K562 (cell line): ENCODE measurements at regions not wholly inside any gene's neighbourhood (a gene's known extent, or its start where the extent isn't known, plus 50 kb on each side); places are given as distances from the start of the nearest gene placed in this dataset.

ENCODE experiments used
- ATAC-seq: fragments of 200-7000 bp; cut with Tn5 transposase; 3 replicates; pipeline ENCODE4 v1.9.1; 2020; ENCODE audit warnings: moderate library complexity
- BruUV-seq: library from RNA; stranded (reverse); fragments of 400-500 nt; replicated peaks from 2 replicates; lab custom pipeline; 2021; lab: Mats Ljungman, UMichigan
- CTCF ChIA-PET: fragments of 300-600 bp; formaldehyde crosslinking; extraction: SDS; loops from one replicate; lab custom pipeline; 2021; ENCODE audit warnings: low intra/inter-chr PET ratio; lab: Yijun Ruan, JAX
- POLR2A ChIA-PET: fragments of 300-600, 350-650 bp; sonication (Branson Sonifier 250); formaldehyde crosslinking; extraction: SDS; loops from one replicate; lab custom pipeline; 2021; ENCODE audit warnings: antibody characterized with exemption, inconsistent platforms; lab: Yijun Ruan, JAX
- DNase-seq, 4 experiments: peaks; one replicate each; pipeline versions ENCODE4 v3.0.0 to v3.0.0-alpha.2; 2011 to 2018; ENCODE audit warnings: low spot score in 3 of 4, mixed read lengths in 3 of 4; ENCODE audit errors: extremely low read depth in 1 of 4
- FAIRE-seq: peaks from 2 replicates; lab custom pipeline; 2011; peaks lifted over from hg19 to GRCh38; lab: Jason Lieb, UNC
- H2AFZ ChIP-seq: 2 replicates; pipeline ENCODE4 v1.6.0; 2011; ENCODE audit warnings: low read depth, low read length, control low read depth, inconsistent platforms
- H3K27ac ChIP-seq: fragments of 200-600 bp; 3 replicates; pipeline ENCODE4 v1.8.0; 2011; ENCODE audit warnings: low read depth, mild to moderate bottlenecking, control low read depth, inconsistent platforms, low read length, moderate library complexity, mixed read lengths; ENCODE audit errors: extremely low read depth
- H3K27me3 ChIP-seq, 2 experiments: fragments of 300-600 bp in 1 of 2; 2 replicates in 1 of 2; 3 replicates in 1 of 2; pipeline versions ENCODE4 v1.6.0 to v1.8.0; 2011; ENCODE audit warnings: inconsistent platforms in 2 of 2, low read length in 2 of 2, mild to moderate bottlenecking in 1 of 2, mixed read lengths in 1 of 2, moderate library complexity in 1 of 2; ENCODE audit not compliant: control insufficient read depth in 2 of 2, insufficient read depth in 2 of 2
- H3K36me3 ChIP-seq: fragments of 300-600 bp; 3 replicates; pipeline ENCODE4 v1.8.0; 2011; ENCODE audit warnings: mild to moderate bottlenecking, low read length, inconsistent platforms; ENCODE audit not compliant: control insufficient read depth, insufficient read depth
- H3K4me1 ChIP-seq, 2 experiments: fragments of 200-600 bp in 1 of 2; replicated peaks in 1 of 2; 2 replicates in 1 of 2; 3 replicates in 1 of 2; pipeline versions ENCODE4 v1.5.1 to v1.8.0; 2011; ENCODE audit warnings: inconsistent platforms in 2 of 2, low read length in 2 of 2, mild to moderate bottlenecking in 1 of 2, mixed read lengths in 1 of 2, moderate library complexity in 1 of 2; ENCODE audit not compliant: control insufficient read depth in 2 of 2, insufficient read depth in 2 of 2
- H3K4me2 ChIP-seq: 2 replicates; pipeline ENCODE4 v1.6.1; 2011; ENCODE audit warnings: low read length, control low read depth, inconsistent platforms, mixed read lengths; ENCODE audit not compliant: insufficient read depth
- H3K4me3 ChIP-seq: fragments of 200-600 bp; sonication (generic), shearing (Covaris generic); 2 replicates; pipeline ENCODE4 v1.5.1; 2016; ENCODE audit warnings: control low read depth, inconsistent platforms
- H3K79me2 ChIP-seq: fragments of 200-600 bp; 3 replicates; pipeline ENCODE4 v1.8.0; 2011; ENCODE audit warnings: low read length, inconsistent platforms; ENCODE audit not compliant: control insufficient read depth, insufficient read depth
- H3K9ac ChIP-seq, 2 experiments: 2 replicates each; pipeline versions ENCODE4 v1.6.0 to v1.6.1; 2011; ENCODE audit warnings: low read depth in 2 of 2, low read length in 2 of 2, control low read depth in 1 of 2, inconsistent platforms in 1 of 2, mild to moderate bottlenecking in 1 of 2, mixed read lengths in 1 of 2; ENCODE audit not compliant: insufficient read depth in 1 of 2
- H3K9me1 ChIP-seq: one replicate; pipeline ENCODE4 v1.6.0; 2011; ENCODE audit warnings: inconsistent platforms, mild to moderate bottlenecking, low read length, moderate library complexity; ENCODE audit not compliant: control insufficient read depth, insufficient read depth
- H3K9me3 ChIP-seq: replicated peaks from 2 replicates; pipeline ENCODE4 v1.5.1; 2011; ENCODE audit warnings: low read depth, low read length, inconsistent platforms; ENCODE audit not compliant: control insufficient read depth, insufficient read depth
- H4K20me1 ChIP-seq: replicated peaks from 2 replicates; pipeline ENCODE4 v1.6.1; 2011; ENCODE audit warnings: low read length, inconsistent platforms, mixed read lengths; ENCODE audit not compliant: control insufficient read depth, insufficient read depth
- BHLHE40 ChIP-seq: IDR thresholded peaks from 2 replicates; pipeline ENCODE4 v1.6.1; 2011; ENCODE audit warnings: low read length, improper control_type of control experiment
- ETV5 ChIP-seq: sonication (generic); formaldehyde crosslinking; IDR thresholded peaks from 2 replicates; pipeline ENCODE4 v1.4.0; 2020; ENCODE audit warnings: low read depth, mild to moderate bottlenecking, missing genetic modification reagents
- KLF13 ChIP-seq: fragments of 450-650 bp; IDR thresholded peaks from 2 replicates; pipeline ENCODE4 v1.6.1; 2016; ENCODE audit warnings: missing genetic modification characterization, low read depth, mild to moderate bottlenecking, missing compliant biosample characterization, moderate library complexity, borderline replicate concordance
- ZBTB7A ChIP-seq: IDR thresholded peaks from 2 replicates; pipeline ENCODE4 v1.6.1; 2011; ENCODE audit warnings: low read depth, mild to moderate bottlenecking, low read length, moderate library complexity, borderline replicate concordance; ENCODE audit not compliant: control insufficient read depth
- WGBS: fragments of 100-300 bp; shearing (Covaris generic); methylation state at CpG from one replicate; pipeline ENCODE4 v1.1.6; 2016; ENCODE audit warnings: low coverage, mixed read lengths; ENCODE audit not compliant: insufficient coverage; ENCODE audit errors: missing lambda C conversion rate; 5-methylcytosine and 5-hydroxymethylcytosine counted together
- in situ Hi-C: fragments of 300-500 bp; cut with MboI; formaldehyde crosslinking; loops from 4 replicates; pipeline ENCODE4 v1.15.0; 2018; ENCODE audit warnings: inconsistent platforms, mixed read lengths
- intact Hi-C: fragments of 100-400 bp; cut with micrococcal nuclease; formaldehyde crosslinking; loops from 2 replicates; pipeline ENCODE4 v1.14.2; 2022
- TF ChIP-seq, protein P1 (sequence below): fragments of 200-400 bp; formaldehyde crosslinking; IDR thresholded peaks from 2 replicates; pipeline ENCODE4 v1.6.1; 2017; ENCODE audit warnings: mild to moderate bottlenecking, low read depth, low read length, moderate library complexity
- TF ChIP-seq, protein P2 (sequence below): sonication (generic); formaldehyde crosslinking; IDR thresholded peaks from 2 replicates; pipeline ENCODE4 v1.8.0; 2022; ENCODE audit warnings: mild to moderate bottlenecking, missing genetic modification reagents
- TF ChIP-seq, protein P3 (sequence below): fragments of 250-450 bp; sonication (Bioruptor Pico); IDR thresholded peaks from 2 replicates; pipeline ENCODE4 v1.9.0; 2021; ENCODE audit warnings: mild to moderate bottlenecking, inconsistent platforms
- TF ChIP-seq, protein P4 (sequence below): sonication (generic); formaldehyde crosslinking; IDR thresholded peaks from 2 replicates; pipeline ENCODE4 v1.8.1; 2023; ENCODE audit warnings: mild to moderate bottlenecking, missing genetic modification reagents

DNA sequence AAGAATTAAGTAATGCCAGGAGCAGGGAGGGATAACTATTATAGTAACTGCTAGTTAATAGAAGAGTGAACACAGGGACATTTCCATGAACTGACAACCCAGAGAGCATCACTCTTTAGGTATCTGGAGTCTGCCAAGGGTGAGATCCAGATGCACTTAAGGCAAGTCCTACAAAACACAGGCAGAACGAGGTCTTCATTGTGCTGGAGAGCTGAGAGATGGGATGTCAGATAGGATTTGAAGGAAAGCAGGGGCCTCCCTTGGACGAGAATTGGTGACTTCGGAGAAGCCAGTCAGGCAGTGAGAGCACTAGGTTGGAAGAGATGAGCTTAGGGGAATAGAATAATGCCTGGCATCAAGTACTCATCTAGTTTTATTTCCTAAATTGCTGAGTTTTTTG, 684.5 kb downstream of the GATA3 start (continued):
- TF ChIP-seq, protein P1, sequence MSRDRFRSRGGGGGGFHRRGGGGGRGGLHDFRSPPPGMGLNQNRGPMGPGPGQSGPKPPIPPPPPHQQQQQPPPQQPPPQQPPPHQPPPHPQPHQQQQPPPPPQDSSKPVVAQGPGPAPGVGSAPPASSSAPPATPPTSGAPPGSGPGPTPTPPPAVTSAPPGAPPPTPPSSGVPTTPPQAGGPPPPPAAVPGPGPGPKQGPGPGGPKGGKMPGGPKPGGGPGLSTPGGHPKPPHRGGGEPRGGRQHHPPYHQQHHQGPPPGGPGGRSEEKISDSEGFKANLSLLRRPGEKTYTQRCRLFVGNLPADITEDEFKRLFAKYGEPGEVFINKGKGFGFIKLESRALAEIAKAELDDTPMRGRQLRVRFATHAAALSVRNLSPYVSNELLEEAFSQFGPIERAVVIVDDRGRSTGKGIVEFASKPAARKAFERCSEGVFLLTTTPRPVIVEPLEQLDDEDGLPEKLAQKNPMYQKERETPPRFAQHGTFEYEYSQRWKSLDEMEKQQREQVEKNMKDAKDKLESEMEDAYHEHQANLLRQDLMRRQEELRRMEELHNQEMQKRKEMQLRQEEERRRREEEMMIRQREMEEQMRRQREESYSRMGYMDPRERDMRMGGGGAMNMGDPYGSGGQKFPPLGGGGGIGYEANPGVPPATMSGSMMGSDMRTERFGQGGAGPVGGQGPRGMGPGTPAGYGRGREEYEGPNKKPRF: no peak
- TF ChIP-seq BHLHE40: no peak
- TF ChIP-seq KLF13: no peak
- no peak for TF ChIP-seq ZBTB7A
- TF ChIP-seq, protein P2, sequence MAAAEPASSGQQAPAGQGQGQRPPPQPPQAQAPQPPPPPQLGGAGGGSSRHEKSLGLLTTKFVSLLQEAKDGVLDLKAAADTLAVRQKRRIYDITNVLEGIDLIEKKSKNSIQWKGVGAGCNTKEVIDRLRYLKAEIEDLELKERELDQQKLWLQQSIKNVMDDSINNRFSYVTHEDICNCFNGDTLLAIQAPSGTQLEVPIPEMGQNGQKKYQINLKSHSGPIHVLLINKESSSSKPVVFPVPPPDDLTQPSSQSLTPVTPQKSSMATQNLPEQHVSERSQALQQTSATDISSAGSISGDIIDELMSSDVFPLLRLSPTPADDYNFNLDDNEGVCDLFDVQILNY (CRISPR knock-in tag): no peak
- TF ChIP-seq, all 486 proteins: peak for 0

DNA sequence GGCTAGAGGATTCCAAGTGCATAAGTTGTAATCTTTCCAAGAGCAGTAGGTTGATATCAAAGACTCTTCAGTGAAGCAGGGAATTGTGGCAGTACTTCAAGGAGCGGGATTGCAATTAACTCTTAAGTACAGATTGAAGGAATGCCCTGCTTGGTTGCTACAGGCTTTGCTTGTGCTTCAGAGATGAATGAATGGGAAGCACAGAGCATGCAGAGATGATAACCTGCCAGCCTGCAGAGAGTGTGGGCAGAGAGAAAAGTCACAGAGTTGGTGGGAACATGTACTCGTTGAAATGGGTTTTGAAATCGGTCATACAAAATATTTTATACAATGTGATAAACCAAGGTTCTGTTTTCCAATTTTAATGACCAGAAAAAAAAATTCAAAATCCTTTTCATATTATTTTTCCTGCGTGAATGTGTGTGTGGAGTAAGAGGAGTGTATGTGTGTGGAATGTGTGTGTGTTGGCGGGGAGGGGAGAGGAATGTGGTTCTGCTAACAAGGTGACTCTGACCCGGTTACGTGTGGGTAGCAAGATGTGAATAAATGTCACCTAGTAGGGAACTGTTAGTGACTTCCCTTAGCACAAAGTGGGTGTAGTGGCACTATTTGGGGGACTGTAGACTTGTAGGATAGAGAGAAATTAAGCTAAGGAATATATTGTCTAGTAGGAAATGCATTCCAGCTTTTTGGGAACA, 697.8 kb downstream of the GATA3 start:
- H3K9me3 ChIP-seq: no peaks in the 10 kb centered on the region
- in situ Hi-C loops (no loop called here), intact Hi-C loops (no loop called here)
- H3K4me3 ChIP-seq: no peak overlapping the region
- H3K4me1 ChIP-seq: no peaks in the 10 kb centered on the region
- H4K20me1 ChIP-seq: no peaks in the 10 kb centered on the region
- WGBS: 0% methylated on average over 7 of the region's 7 CpGs
- no peaks in the 10 kb centered on the region for H3K27me3 ChIP-seq
- BruUV-seq: no TSS peak
- H3K79me2 ChIP-seq: no peaks in the 10 kb centered on the region
- ATAC-seq: no peak
- no peak for DNase-seq
- no peak for FAIRE-seq
- TF ChIP-seq, protein P2 (CRISPR knock-in tag): no peak
- no peak for TF ChIP-seq ETV5 (CRISPR knock-in tag)
- TF ChIP-seq, protein P3, sequence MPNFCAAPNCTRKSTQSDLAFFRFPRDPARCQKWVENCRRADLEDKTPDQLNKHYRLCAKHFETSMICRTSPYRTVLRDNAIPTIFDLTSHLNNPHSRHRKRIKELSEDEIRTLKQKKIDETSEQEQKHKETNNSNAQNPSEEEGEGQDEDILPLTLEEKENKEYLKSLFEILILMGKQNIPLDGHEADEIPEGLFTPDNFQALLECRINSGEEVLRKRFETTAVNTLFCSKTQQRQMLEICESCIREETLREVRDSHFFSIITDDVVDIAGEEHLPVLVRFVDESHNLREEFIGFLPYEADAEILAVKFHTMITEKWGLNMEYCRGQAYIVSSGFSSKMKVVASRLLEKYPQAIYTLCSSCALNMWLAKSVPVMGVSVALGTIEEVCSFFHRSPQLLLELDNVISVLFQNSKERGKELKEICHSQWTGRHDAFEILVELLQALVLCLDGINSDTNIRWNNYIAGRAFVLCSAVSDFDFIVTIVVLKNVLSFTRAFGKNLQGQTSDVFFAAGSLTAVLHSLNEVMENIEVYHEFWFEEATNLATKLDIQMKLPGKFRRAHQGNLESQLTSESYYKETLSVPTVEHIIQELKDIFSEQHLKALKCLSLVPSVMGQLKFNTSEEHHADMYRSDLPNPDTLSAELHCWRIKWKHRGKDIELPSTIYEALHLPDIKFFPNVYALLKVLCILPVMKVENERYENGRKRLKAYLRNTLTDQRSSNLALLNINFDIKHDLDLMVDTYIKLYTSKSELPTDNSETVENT: no peak
- TF ChIP-seq, protein P4, sequence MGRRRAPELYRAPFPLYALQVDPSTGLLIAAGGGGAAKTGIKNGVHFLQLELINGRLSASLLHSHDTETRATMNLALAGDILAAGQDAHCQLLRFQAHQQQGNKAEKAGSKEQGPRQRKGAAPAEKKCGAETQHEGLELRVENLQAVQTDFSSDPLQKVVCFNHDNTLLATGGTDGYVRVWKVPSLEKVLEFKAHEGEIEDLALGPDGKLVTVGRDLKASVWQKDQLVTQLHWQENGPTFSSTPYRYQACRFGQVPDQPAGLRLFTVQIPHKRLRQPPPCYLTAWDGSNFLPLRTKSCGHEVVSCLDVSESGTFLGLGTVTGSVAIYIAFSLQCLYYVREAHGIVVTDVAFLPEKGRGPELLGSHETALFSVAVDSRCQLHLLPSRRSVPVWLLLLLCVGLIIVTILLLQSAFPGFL (CRISPR knock-in tag): no peak
- no peak overlapping the region for H3K4me2 ChIP-seq
- H2AFZ ChIP-seq: no peak overlapping the region
- H3K9me1 ChIP-seq: no peaks in the 10 kb centered on the region
- no peak overlapping the region for H3K9ac ChIP-seq
- H3K27ac ChIP-seq: no peak overlapping the region
- POLR2A ChIA-PET: no interaction called here
- CTCF ChIA-PET: no interaction called here
- no peaks in the 10 kb centered on the region for H3K36me3 ChIP-seq
